Thoracic aorta (tissue), 2 donors: ENCODE measurements at regions not wholly inside any gene's neighbourhood (a gene's known extent, or its start where the extent isn't known, plus 50 kb on each side); places are given as distances from the start of the nearest gene placed in this dataset.

Source experiments
- ATAC-seq: fragments of 150-250 bp; one replicate; pipeline ENCODE4 v1.8.0; 2017; ENCODE audit warnings: low read depth; ENCODE audit not compliant: insufficient number of reproducible peaks, low FRiP score
- DNase-seq: peaks from one replicate; pipeline ENCODE4 v3.0.0-alpha.2; 2020; ENCODE audit warnings: low spot score
- H3K27ac ChIP-seq, 2 donors: fragments of 200-600 bp; sonication (generic); 1 replicate in 1 of 2; 2 replicates in 1 of 2; pipeline ENCODE4 v1.5.1; 2016; ENCODE audit warnings: mild to moderate bottlenecking in 2 of 2, moderate library complexity in 2 of 2
- H3K27me3 ChIP-seq: fragments of 200-600 bp; sonication (generic); replicated peaks from 2 replicates; pipeline ENCODE4 v1.6.0; 2016; ENCODE audit warnings: mild to moderate bottlenecking; ENCODE audit not compliant: insufficient read depth
- H3K36me3 ChIP-seq: fragments of 200-600 bp; sonication (generic); one replicate; pipeline ENCODE4 v1.5.1; 2016
- H3K4me1 ChIP-seq, 2 donors: fragments of 200-600 bp; sonication (generic); 1 replicate in 1 of 2; 2 replicates in 1 of 2; pipeline versions ENCODE4 v1.5.1 to v1.6.0; 2016; ENCODE audit warnings: low read depth in 2 of 2, mild to moderate bottlenecking in 1 of 2; ENCODE audit not compliant: control insufficient read depth in 1 of 2
- H3K4me3 ChIP-seq: fragments of 200-600 bp; sonication (generic); 2 replicates; pipeline ENCODE4 v1.5.1; 2016; ENCODE audit warnings: mild to moderate bottlenecking
- H3K9me3 ChIP-seq: fragments of 200-600 bp; sonication (generic); 2 replicates; pipeline ENCODE4 v1.5.1; 2016
- CTCF ChIP-seq: fragments of 200-600 bp; sonication (generic); IDR thresholded peaks from one replicate; pipeline ENCODE4 v1.5.1; 2019; ENCODE audit warnings: antibody characterized with exemption

GRCh38 chr11:80849253-80849652 lies 1408.4 kb upstream of the TENM4 start:
- H3K36me3 ChIP-seq = no peaks in the 10 kb centered on the region
- H3K4me3 ChIP-seq = no peak overlapping the region
- TF ChIP-seq CTCF = no peak
- H3K27me3 ChIP-seq = no peaks in the 10 kb centered on the region
- no peaks in the 10 kb centered on the region for H3K9me3 ChIP-seq
- no peak for DNase-seq
- H3K27ac ChIP-seq = no peak overlapping the region
- H3K4me1 ChIP-seq = no peaks in the 10 kb centered on the region
- no peak for ATAC-seq

GRCh38 chr11:80846979-80847378 lies 1406.1 kb upstream of the TENM4 start:
- no peak for ATAC-seq

GRCh38 chr11:80846442-80846841 lies 1405.6 kb upstream of the TENM4 start:
- H3K9me3 ChIP-seq = no peaks in the 10 kb centered on the region
- no peaks in the 10 kb centered on the region for H3K4me1 ChIP-seq
- H3K27ac ChIP-seq = no peak overlapping the region
- TF ChIP-seq CTCF = no peak
- DNase-seq = no peak
- no peak overlapping the region for H3K4me3 ChIP-seq
- H3K36me3 ChIP-seq = no peaks in the 10 kb centered on the region
- no peaks in the 10 kb centered on the region for H3K27me3 ChIP-seq
- ATAC-seq = no peak

More at GRCh38 chr11:80846979-80847378, 1406.1 kb upstream of the TENM4 start:
- no peaks in the 10 kb centered on the region for H3K36me3 ChIP-seq
- TF ChIP-seq CTCF = no peak
- H3K27ac ChIP-seq = no peak overlapping the region
- no peak overlapping the region for H3K4me3 ChIP-seq
- no peaks in the 10 kb centered on the region for H3K27me3 ChIP-seq
- no peaks in the 10 kb centered on the region for H3K9me3 ChIP-seq
- no peak for DNase-seq
- no peaks in the 10 kb centered on the region for H3K4me1 ChIP-seq

- no peak for TF ChIP-seq CTCF
- DNase-seq (no peak), ATAC-seq (no peak)
- Histone ChIP-seq H3K9me3 (no peaks in the 10 kb centered on the region), H3K4me1 (no peaks in the 10 kb centered on the region), H3K36me3 (no peaks in the 10 kb centered on the region), H3K27me3 (no peaks in the 10 kb centered on the region), H3K27ac (no peak overlapping the region), H3K4me3 (no peak overlapping the region)
These were observed 1403.4 kb upstream of the TENM4 start for GRCh38 chr11:80844110-80844819.

DNA sequence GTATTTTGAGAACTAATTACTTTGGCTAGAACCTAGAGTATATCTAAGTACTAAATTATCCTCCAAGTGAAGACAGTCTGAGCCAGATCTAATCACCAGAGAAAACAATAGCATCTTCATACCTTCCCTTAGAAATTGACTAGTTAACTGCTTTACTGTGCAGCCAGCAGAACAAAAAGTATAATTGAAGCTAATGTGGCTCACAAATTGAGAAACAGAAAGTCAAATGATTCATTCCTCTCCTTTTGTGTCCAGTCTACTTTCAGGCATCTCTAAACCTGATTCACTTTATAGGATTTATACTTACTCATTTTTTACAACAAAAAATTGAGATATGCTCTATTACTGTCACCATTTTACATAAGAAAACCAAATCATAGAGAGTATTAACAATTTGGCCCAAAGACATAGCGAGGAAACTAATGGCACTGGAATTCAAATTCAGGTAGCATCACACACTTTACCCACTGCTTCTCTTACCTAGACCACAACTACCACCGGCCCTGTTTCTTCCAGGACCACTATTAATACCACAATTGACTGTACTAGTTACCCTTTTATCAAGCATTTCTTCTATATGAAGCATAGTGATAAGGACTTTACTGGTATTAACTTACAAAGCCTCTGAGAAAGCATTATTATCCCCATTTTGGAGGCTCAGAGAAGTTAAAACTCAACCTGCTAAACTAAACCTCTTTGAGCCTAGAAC lies 1402.6 kb upstream of the TENM4 start:
- H3K4me1 ChIP-seq = no peaks in the 10 kb centered on the region
- no peak overlapping the region for H3K27ac ChIP-seq
- H3K9me3 ChIP-seq = no peaks in the 10 kb centered on the region
- no peaks in the 10 kb centered on the region for H3K27me3 ChIP-seq
- H3K36me3 ChIP-seq = no peaks in the 10 kb centered on the region
- no peak overlapping the region for H3K4me3 ChIP-seq
- DNase-seq (no peak), ATAC-seq (no peak)
- TF ChIP-seq CTCF = no peak
